ES-I3 (cell line): ENCODE measurements at regions not wholly inside any gene's neighbourhood (a gene's known extent, or its start where the extent isn't known, plus 50 kb on each side); places are given as distances from the start of the nearest gene placed in this dataset.

Source experiments
- H3K36me3 ChIP-seq: 2 replicates; pipeline ENCODE4 v1.6.1; 2013; ENCODE audit warnings: mild to moderate bottlenecking, low read length, control low read depth, moderate library complexity; ENCODE audit not compliant: insufficient read depth
- H3K4me1 ChIP-seq: 2 replicates; pipeline ENCODE4 v1.6.1; 2013; ENCODE audit warnings: mild to moderate bottlenecking, control low read depth, low read length; ENCODE audit not compliant: insufficient read depth
- H3K9ac ChIP-seq: 2 replicates; pipeline ENCODE4 v1.6.1; 2013; ENCODE audit warnings: low read depth, mild to moderate bottlenecking, low read length, moderate library complexity
- H3K9me3 ChIP-seq: 2 replicates; pipeline ENCODE4 v1.6.1; 2013; ENCODE audit warnings: mild to moderate bottlenecking, low read length, moderate library complexity; ENCODE audit not compliant: control insufficient read depth, insufficient read depth

- no peak overlapping the region for H3K9ac ChIP-seq
- H3K36me3 ChIP-seq: no peaks in the 10 kb centered on the region
- H3K4me1 ChIP-seq: peaks cover 4% of the 10 kb centered on the region; the same call in 1 of the 2 replicates
These were observed 437.8 kb downstream of the ZNF521 start for GRCh38 chr18:24914171-24914525.

GRCh38 chr18:24914685-24915084, 437.3 kb downstream of the ZNF521 start:
- no peaks in the 10 kb centered on the region for H3K9me3 ChIP-seq
- H3K36me3 ChIP-seq: no peaks in the 10 kb centered on the region
- peaks cover 4% of the 10 kb centered on the region; the same call in 1 of the 2 replicates for H3K4me1 ChIP-seq
- H3K9ac ChIP-seq: no peak overlapping the region

More at GRCh38 chr18:24914171-24914525, 437.8 kb downstream of the ZNF521 start:
- no peaks in the 10 kb centered on the region for H3K9me3 ChIP-seq

DNA sequence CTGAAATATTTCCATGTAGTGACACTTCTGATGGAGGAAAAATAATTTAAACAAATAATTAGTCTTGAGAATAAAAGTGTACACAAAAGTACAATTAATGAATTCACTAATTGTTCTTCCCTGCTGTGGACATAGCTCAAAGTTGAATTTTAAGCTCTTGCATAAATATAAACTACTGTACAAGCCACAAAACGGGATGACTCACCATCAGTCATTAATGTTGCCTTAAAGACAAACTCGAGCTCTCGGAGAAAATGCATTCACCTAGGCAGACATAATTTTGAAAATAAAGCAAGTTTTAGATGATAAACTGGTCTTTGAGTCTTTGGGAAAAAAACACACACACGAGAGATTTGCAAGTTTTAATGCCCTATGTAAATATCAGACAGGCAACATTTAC, 436.4 kb downstream of the ZNF521 start:
- Histone ChIP-seq H3K4me1 (peaks cover 4% of the 10 kb centered on the region; the same call in 1 of the 2 replicates), H3K9me3 (no peaks in the 10 kb centered on the region), H3K36me3 (no peaks in the 10 kb centered on the region), H3K9ac (no peak overlapping the region)

GRCh38 chr18:24917767-24918166, 434.2 kb downstream of the ZNF521 start:
- Histone ChIP-seq H3K4me1 (peaks cover 4% of the 10 kb centered on the region; the same call in 1 of the 2 replicates), H3K9ac (no peak overlapping the region), H3K36me3 (no peaks in the 10 kb centered on the region), H3K9me3 (no peaks in the 10 kb centered on the region)

- no peaks in the 10 kb centered on the region for H3K9me3 ChIP-seq
- no peak overlapping the region for H3K9ac ChIP-seq
- H3K36me3 ChIP-seq: no peaks in the 10 kb centered on the region
- H3K4me1 ChIP-seq: peaks cover 4% of the 10 kb centered on the region; the same call in 1 of the 2 replicates
These were observed 433.7 kb downstream of the ZNF521 start for GRCh38 chr18:24918257-24918656.

DNA sequence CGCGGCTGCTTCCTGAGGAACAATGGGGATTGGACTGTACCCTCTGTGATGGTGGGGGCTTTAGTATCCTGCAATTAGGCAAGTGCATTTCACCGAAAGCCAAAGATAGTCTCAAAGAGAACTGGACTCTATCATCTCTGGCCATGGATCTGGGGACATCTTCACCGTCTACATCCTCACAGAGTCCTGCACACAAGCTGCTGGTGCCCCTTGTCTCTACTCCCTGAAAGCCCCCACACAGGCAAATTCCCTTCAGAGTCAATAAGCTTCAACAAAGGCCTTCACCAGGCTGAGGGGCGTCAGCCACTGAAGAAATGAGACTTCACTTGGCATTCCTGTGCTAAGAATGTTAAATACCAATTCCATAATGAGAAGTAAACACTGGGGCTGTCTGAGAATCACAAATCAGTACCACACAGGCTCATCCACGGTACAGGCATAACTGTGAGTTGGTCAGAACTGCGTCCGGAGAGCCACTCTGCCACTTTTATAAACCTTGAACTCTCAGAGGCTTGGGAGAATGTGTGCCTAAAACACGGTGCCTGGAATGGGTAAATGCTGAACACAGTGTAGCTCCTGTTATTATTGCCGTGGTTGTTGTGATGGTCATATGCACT, 432.7 kb downstream of the ZNF521 start:
- H3K9me3 ChIP-seq: no peaks in the 10 kb centered on the region

DNA sequence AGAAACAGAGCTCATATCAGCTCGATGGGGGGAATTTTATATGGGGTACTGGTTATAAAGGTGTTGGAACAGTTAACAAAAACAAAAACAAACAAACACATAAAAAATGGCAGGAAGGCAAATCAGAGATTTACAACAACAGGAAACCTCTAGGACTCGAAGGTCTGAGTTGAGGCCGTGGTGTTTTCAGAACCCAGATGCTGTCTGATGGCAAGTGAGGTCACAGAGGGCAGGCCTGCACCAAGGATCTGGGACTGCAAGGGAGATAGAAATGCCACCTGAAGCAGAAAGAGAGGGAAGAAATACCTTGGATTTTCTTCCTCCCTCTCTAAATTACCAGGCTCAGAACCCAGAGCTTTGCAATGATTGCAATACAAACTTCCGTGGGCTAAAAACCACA, 429.5 kb downstream of the ZNF521 start:
- Histone ChIP-seq H3K36me3 (no peaks in the 10 kb centered on the region), H3K9me3 (no peaks in the 10 kb centered on the region), H3K9ac (no peak overlapping the region), H3K4me1 (peaks cover 10% of the 10 kb centered on the region; the same call in 1 of the 2 replicates)

More for the DNA sequence above, 432.7 kb downstream of the ZNF521 start:
- no peak overlapping the region for H3K9ac ChIP-seq
- no peaks in the 10 kb centered on the region for H3K36me3 ChIP-seq
- peaks cover 14% of the 10 kb centered on the region for H3K4me1 ChIP-seq

DNA sequence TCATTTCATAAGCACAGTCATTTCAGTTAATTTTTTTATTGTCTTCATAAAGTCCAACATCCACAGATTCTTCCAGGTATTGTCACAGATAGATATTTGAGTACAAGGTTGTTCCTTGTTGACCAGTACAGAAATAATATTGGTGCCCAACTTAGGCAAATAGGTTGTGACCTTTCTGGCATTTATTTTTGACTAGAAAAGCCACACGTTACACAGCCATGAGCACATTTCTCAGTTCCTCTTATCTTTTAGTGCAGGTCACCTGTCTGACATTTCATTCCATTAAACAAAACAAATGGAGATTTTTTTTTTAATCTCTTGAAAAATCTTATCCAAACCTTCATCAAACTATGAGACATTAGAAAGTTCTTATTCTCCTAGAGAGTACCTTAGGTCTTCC, 428.8 kb downstream of the ZNF521 start:
- no peaks in the 10 kb centered on the region for H3K36me3 ChIP-seq
- H3K4me1 ChIP-seq: peaks cover 10% of the 10 kb centered on the region; the same call in 1 of the 2 replicates

DNA sequence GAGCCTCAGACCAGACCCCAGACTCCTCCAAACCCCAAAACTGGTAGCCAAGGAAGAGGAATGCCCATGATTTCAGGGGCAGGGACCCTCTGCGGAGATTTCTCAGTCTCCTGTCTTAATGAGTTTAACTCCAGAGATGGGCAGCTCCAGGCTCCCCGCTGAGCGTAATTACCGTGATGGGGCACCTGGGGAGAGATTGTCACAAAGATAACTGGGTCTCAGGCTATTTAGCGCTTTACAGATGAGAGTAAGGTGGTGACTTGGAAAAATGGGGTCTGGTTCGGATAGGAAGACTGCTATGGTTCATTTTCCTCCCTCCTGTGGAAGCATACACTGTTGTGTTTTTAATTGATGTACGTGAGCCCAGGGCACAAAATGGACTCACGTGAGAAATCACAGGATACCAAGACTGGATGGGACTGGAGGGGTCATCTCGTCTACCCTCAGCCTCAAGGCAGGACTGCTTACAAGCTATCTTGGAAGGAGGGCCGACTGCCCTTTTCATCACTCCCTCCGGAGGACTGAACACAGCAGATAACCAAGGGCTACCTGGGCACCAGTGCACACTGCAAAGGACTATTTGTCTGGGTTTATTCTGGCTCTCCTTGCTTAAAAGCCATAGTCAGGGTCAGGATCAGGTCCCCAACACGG, 427.8 kb downstream of the ZNF521 start:
- Histone ChIP-seq H3K4me1 (peaks cover 10% of the 10 kb centered on the region; the same call in 1 of the 2 replicates), H3K9ac (no peak overlapping the region), H3K9me3 (no peaks in the 10 kb centered on the region), H3K36me3 (no peaks in the 10 kb centered on the region)

More for the DNA sequence above, 428.8 kb downstream of the ZNF521 start:
- Histone ChIP-seq H3K9me3 (no peaks in the 10 kb centered on the region), H3K9ac (no peak overlapping the region)

DNA sequence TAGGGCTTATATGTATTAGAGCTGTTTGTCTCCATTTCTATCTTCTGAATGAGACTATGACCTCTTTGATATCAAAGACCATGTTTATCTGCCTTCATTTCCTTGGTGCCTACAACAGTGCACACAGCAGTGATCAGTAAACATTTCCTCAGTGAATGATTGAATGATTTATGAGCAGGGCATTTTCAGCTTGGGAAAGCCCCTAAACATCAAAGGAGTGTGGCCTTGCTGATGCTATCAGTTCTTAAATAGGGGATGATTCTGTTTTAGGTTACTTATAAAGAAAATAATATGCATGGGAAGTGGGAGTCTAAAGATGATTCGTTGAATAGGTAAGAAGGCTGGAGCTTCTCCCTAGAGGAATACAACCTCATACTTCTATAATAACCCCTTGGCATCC, 425.3 kb downstream of the ZNF521 start:
- H3K9me3 ChIP-seq: no peaks in the 10 kb centered on the region
- H3K9ac ChIP-seq: no peak overlapping the region
- no peaks in the 10 kb centered on the region for H3K36me3 ChIP-seq
- peaks cover 23% of the 10 kb centered on the region for H3K4me1 ChIP-seq

DNA sequence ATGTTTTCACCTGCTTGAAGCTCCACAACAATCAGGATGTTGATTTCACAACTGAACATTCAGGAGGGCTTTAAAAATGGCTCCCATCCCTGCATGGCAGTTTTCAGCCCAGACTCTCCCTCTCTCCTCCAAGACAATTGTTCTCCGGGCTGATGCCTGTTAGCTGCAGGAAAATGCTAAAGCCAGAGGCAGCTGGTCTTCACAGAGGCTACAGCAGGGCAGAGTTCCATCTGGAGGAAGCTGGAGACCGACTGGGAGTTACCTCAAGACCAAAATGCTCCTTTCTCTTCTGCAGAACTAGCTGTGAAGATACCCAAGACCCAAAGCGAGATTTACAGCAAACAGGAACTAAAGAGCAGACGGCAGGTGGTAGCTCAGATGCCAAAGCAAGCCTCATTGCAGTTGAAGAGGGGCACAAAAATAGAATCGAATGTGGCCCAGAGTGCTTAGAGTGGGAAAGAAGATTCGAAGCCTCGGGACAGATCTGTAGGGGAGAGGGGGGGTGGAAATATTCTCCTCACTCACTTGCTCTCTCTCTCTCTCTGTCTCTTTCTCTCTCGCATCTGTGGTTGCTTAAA, 423.6 kb downstream of the ZNF521 start:
- H3K9ac ChIP-seq: no peak overlapping the region
- no peaks in the 10 kb centered on the region for H3K9me3 ChIP-seq
- H3K36me3 ChIP-seq: no peaks in the 10 kb centered on the region
- peaks cover 23% of the 10 kb centered on the region for H3K4me1 ChIP-seq

DNA sequence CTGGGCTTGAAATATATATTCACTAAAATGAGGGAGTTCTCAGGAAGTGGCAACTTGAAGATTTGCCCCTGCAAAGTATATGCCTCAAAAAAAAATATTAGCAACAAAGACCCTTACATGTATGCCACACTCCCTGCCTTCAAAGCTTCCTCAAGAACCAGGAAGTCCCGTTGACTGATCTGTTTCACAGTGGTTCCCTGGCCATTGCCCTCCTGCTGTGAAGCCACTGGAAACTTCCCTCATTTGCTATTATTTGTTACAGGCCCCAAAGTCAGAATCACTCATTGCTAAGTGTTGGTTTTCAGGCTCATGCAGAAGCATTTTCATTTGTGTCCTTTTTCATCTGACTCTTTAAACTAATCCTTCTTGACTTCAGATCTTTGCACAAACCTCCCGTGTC, 421.5 kb downstream of the ZNF521 start:
- Histone ChIP-seq H3K9ac (no peak overlapping the region), H3K4me1 (peaks cover 14% of the 10 kb centered on the region; the same call in 1 of the 2 replicates), H3K9me3 (no peaks in the 10 kb centered on the region), H3K36me3 (no peaks in the 10 kb centered on the region)

GRCh38 chr18:24930971-24931370, 421.0 kb downstream of the ZNF521 start:
- Histone ChIP-seq H3K4me1 (peaks cover 14% of the 10 kb centered on the region; the same call in 1 of the 2 replicates), H3K36me3 (no peaks in the 10 kb centered on the region), H3K9me3 (no peaks in the 10 kb centered on the region), H3K9ac (no peak overlapping the region)

- H3K36me3 ChIP-seq: no peaks in the 10 kb centered on the region
- peaks cover 14% of the 10 kb centered on the region; the same call in 1 of the 2 replicates for H3K4me1 ChIP-seq
- no peak overlapping the region for H3K9ac ChIP-seq
- H3K9me3 ChIP-seq: no peaks in the 10 kb centered on the region
These were observed 418.6 kb downstream of the ZNF521 start for GRCh38 chr18:24933345-24933744.
